Ascending aorta (tissue), 2 donors: ENCODE measurements at regions not wholly inside any gene's neighbourhood (a gene's known extent, or its start where the extent isn't known, plus 50 kb on each side); places are given as distances from the start of the nearest gene placed in this dataset.

Source experiments
- DNase-seq, 2 donors: peaks; one replicate each; pipeline ENCODE4 v3.0.0-alpha.2; 2019; ENCODE audit warnings: low spot score in 2 of 2
- H3K27ac ChIP-seq, 2 donors: fragments of 200-600 bp; sonication (generic); one replicate each; pipeline ENCODE4 v1.5.1; 2016 to 2017; ENCODE audit warnings: mild to moderate bottlenecking in 1 of 2
- H3K27me3 ChIP-seq: fragments of 200-600 bp; sonication (generic); one replicate; pipeline ENCODE4 v1.5.1; 2017
- H3K36me3 ChIP-seq, 2 donors: fragments of 200-600 bp; sonication (generic); one replicate each; pipeline ENCODE4 v1.5.1; 2016
- H3K4me1 ChIP-seq, 2 donors: fragments of 200-600 bp; sonication (generic); one replicate each; pipeline ENCODE4 v1.5.1; 2016 to 2017; ENCODE audit warnings: mild to moderate bottlenecking in 1 of 2
- H3K4me3 ChIP-seq, 2 donors: fragments of 200-600 bp; sonication (generic); one replicate each; pipeline ENCODE4 v1.5.1; 2016 to 2017; ENCODE audit warnings: mild to moderate bottlenecking in 1 of 2
- H3K9me3 ChIP-seq, 2 donors: fragments of 200-600 bp; sonication (generic); one replicate each; pipeline ENCODE4 v1.5.1; 2016
- intact Hi-C: fragments of 100-400 bp; cut with DNase I; formaldehyde crosslinking; loops from one replicate; pipeline ENCODE4 v1.15.1; 2023
- TF ChIP-seq, protein P1 (sequence below), 3 experiments: fragments of 200-600 bp in 2 of 3; fragments of 450-650 bp in 1 of 3; sonication (generic) in 2 of 3; IDR thresholded peaks; one replicate each; pipeline ENCODE4 v1.5.1; 2016 to 2019; ENCODE audit warnings: antibody characterized with exemption in 3 of 3, mild to moderate bottlenecking in 1 of 3, moderate library complexity in 1 of 3

- TF ChIP-seq, protein P1, sequence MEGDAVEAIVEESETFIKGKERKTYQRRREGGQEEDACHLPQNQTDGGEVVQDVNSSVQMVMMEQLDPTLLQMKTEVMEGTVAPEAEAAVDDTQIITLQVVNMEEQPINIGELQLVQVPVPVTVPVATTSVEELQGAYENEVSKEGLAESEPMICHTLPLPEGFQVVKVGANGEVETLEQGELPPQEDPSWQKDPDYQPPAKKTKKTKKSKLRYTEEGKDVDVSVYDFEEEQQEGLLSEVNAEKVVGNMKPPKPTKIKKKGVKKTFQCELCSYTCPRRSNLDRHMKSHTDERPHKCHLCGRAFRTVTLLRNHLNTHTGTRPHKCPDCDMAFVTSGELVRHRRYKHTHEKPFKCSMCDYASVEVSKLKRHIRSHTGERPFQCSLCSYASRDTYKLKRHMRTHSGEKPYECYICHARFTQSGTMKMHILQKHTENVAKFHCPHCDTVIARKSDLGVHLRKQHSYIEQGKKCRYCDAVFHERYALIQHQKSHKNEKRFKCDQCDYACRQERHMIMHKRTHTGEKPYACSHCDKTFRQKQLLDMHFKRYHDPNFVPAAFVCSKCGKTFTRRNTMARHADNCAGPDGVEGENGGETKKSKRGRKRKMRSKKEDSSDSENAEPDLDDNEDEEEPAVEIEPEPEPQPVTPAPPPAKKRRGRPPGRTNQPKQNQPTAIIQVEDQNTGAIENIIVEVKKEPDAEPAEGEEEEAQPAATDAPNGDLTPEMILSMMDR (IDR thresholded peaks at IDR 0.05) = no peak
- no peak for DNase-seq
- Histone ChIP-seq H3K27ac (no peak overlapping the region), H3K27me3 (peaks cover 21% of the 10 kb centered on the region), H3K4me1 (peaks cover 6 to 25% of the 10 kb centered on the region in 2 donors), H3K9me3 (no peaks in the 10 kb centered on the region), H3K4me3 (no peak overlapping the region), H3K36me3 (no peaks in the 10 kb centered on the region)
- intact Hi-C loops = no loop called here
Observed at GRCh38 chr3:44001072-44001471, 240.6 kb upstream of the TOPAZ1 start.

GRCh38 chr3:44003801-44004200, 237.9 kb upstream of the TOPAZ1 start:
- Histone ChIP-seq H3K27ac (no peak overlapping the region), H3K4me1 (peaks cover 0 to 3% of the 10 kb centered on the region in 2 donors), H3K27me3 (peaks cover 10% of the 10 kb centered on the region), H3K4me3 (no peak overlapping the region), H3K36me3 (no peaks in the 10 kb centered on the region), H3K9me3 (no peaks in the 10 kb centered on the region)
- no peak for DNase-seq
- intact Hi-C loops = no loop called here
- TF ChIP-seq, protein P1 (IDR thresholded peaks at IDR 0.05) = no peak

GRCh38 chr3:44011680-44012079, 230.0 kb upstream of the TOPAZ1 start:
- TF ChIP-seq, protein P1 (IDR thresholded peaks at IDR 0.05) = no peak
- Histone ChIP-seq H3K27me3 (no peaks in the 10 kb centered on the region), H3K9me3 (no peaks in the 10 kb centered on the region), H3K4me1 (no peaks in the 10 kb centered on the region), H3K36me3 (no peaks in the 10 kb centered on the region), H3K27ac (no peak overlapping the region), H3K4me3 (no peak overlapping the region)
- no peak for DNase-seq
- intact Hi-C loops = no loop called here

DNA sequence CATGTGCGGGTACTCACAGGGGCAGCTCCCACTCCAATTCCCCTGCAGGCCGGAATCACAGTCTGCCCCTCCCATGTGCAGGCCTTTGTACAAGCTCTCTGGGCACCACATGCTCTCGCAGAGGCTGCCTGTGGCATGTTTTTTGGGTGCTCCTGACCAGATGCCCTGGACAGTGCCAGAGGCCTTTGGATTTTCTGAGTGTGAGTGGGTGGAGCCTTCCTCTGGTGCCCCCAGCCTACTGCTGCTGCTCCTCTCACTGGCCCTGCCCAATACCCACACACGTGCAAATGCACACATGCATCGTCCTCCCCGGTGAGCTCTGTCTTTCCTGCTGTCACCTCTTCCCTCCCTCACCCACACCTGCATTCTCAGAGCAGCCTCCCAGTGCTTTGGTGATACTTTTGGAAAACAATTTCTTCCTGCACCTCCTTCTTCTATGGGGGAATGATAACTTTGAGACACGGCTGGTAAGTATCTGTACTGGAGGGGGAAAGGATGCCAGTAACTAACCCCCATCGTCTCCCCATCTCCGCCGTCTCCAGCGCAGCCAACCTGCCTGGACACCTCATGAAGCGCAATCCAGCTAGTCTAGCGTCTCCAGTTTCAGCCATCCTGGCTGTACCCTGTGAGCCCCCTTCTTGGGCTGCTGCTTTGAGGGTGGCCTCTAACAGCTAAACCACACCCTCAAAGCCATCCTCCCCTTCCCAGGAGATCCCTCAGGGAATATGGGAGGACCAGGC, 229.4 kb upstream of the TOPAZ1 start:
- DNase-seq = no peak
- H3K36me3 ChIP-seq = no peaks in the 10 kb centered on the region
- TF ChIP-seq, protein P1 (IDR thresholded peaks at IDR 0.05) = no peak
- no peak overlapping the region for H3K27ac ChIP-seq
- H3K4me1 ChIP-seq = no peaks in the 10 kb centered on the region
- no peaks in the 10 kb centered on the region for H3K27me3 ChIP-seq
- no peak overlapping the region for H3K4me3 ChIP-seq
- intact Hi-C loops = no loop called here
- H3K9me3 ChIP-seq = no peaks in the 10 kb centered on the region

GRCh38 chr3:44013967-44014366, 227.7 kb upstream of the TOPAZ1 start:
- H3K27me3 ChIP-seq = no peaks in the 10 kb centered on the region
- H3K9me3 ChIP-seq = no peaks in the 10 kb centered on the region
- no peak for DNase-seq
- intact Hi-C loops = no loop called here
- H3K36me3 ChIP-seq = no peaks in the 10 kb centered on the region
- no peaks in the 10 kb centered on the region for H3K4me1 ChIP-seq
- H3K27ac ChIP-seq = no peak overlapping the region
- no peak overlapping the region for H3K4me3 ChIP-seq
- TF ChIP-seq, protein P1 (IDR thresholded peaks at IDR 0.05) = no peak
